Stimulated activated naive CD8-positive, alpha-beta T cell treated with anti-CD3 and anti-CD28 coated beads, Interleukin-15, Interleukin-2, amounts not matched to agents 100 U/mL and 50 U/mL, for 24 hours (primary cell): ENCODE measurements at regions not wholly inside any gene's neighbourhood (a gene's known extent, or its start where the extent isn't known, plus 50 kb on each side); places are given as distances from the start of the nearest gene placed in this dataset.

Experiments
- ATAC-seq: fragments of 150-1000 bp; cut with Tn5 transposase; one replicate; pipeline ENCODE4 v1.10.0; 2021
- DNase-seq: peaks from one replicate; pipeline ENCODE4 v3.0.0; 2021

GRCh38 chr20:50344232-50345071, 153.8 kb downstream of the CEBPB start:
- ATAC-seq (no peak), DNase-seq (no peak)

- DNase-seq (no peak), ATAC-seq (no peak)
These were observed 155.2 kb downstream of the CEBPB start for GRCh38 chr20:50345712-50346373.

GRCh38 chr20:50346374-50347283, 156.0 kb downstream of the CEBPB start:
- ATAC-seq, result no peak
- DNase-seq, result no peak

GRCh38 chr20:50347284-50348063, 156.8 kb downstream of the CEBPB start:
- DNase-seq (no peak), ATAC-seq (no peak)

- ATAC-seq, result no peak
- no peak for DNase-seq
These were observed 157.5 kb downstream of the CEBPB start for GRCh38 chr20:50348096-50348495.

GRCh38 chr20:50350510-50351249, 159.5 kb upstream of the PTPN1 start:
- DNase-seq, result no peak
- no peak for ATAC-seq

GRCh38 chr20:50351541-50351940, 158.6 kb upstream of the PTPN1 start:
- ATAC-seq, result no peak
- DNase-seq, result no peak

- ATAC-seq (no peak), DNase-seq (no peak)
These were observed 156.8 kb upstream of the PTPN1 start for GRCh38 chr20:50353289-50353961.

- DNase-seq (no peak), ATAC-seq (no peak)
These were observed 155.2 kb upstream of the PTPN1 start for GRCh38 chr20:50354721-50355589.

GRCh38 chr20:50355590-50356524, 154.3 kb upstream of the PTPN1 start:
- DNase-seq, result no peak
- no peak for ATAC-seq

- DNase-seq (no peak), ATAC-seq (no peak)
These were observed 153.7 kb upstream of the PTPN1 start for GRCh38 chr20:50356525-50356885.

- no peak for ATAC-seq
- DNase-seq, result no peak
These were observed 153.0 kb upstream of the PTPN1 start for GRCh38 chr20:50356962-50357782.

- DNase-seq (no peak), ATAC-seq (no peak)
These were observed 152.4 kb upstream of the PTPN1 start for GRCh38 chr20:50357783-50358161.

- no peak for ATAC-seq
- DNase-seq, result no peak
These were observed 152.0 kb upstream of the PTPN1 start for GRCh38 chr20:50358166-50358565.

GRCh38 chr20:50358971-50359370, 151.2 kb upstream of the PTPN1 start:
- ATAC-seq (no peak), DNase-seq (no peak)

- ATAC-seq, result no peak
These were observed 150.5 kb upstream of the PTPN1 start for GRCh38 chr20:50359607-50360217.

GRCh38 chr20:50360218-50360672, 149.9 kb upstream of the PTPN1 start:
- DNase-seq (no peak), ATAC-seq (no peak)

More at GRCh38 chr20:50359607-50360217, 150.5 kb upstream of the PTPN1 start:
- DNase-seq, result no peak
